Body of pancreas (tissue), 4 donors: ENCODE measurements at regions not wholly inside any gene's neighbourhood (a gene's known extent, or its start where the extent isn't known, plus 50 kb on each side); places are given as distances from the start of the nearest gene placed in this dataset.

Experiments
- POLR2A ChIP-seq, 3 donors: fragments of 450-650 bp; IDR thresholded peaks; one replicate each; pipeline ENCODE4 v1.6.1; 2016; ENCODE audit warnings: antibody characterized with exemption in 3 of 3, mild to moderate bottlenecking in 2 of 3
- TF ChIP-seq, protein P1 (sequence below), 7 experiments: fragments of 450-650 bp in 4 of 7; fragments of 200-600 bp in 3 of 7; sonication (generic) in 3 of 7; IDR thresholded peaks; one replicate each; pipeline ENCODE4 v1.5.1; 2016 to 2019; ENCODE audit warnings: antibody characterized with exemption in 7 of 7

DNA sequence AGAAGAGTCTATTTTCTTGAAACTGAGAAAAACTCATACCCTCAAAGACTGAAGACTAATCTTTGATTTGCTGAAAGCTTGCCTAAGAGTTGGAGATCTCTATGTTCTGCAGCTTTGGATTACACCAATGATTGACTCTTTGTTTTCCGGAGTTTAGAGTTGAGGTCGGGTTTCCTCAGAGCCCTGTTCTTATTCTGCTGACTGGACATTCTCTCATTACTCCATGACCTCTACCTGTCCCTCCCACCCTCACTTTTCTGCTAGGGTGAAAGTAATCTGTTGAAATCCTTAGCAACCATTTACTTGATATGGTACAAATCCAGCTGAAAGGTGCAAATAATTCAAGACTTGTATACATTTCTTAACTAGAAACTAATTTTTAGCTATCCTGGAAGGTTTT, 421.5 kb upstream of the FRG1 start:
- TF ChIP-seq, protein P1, sequence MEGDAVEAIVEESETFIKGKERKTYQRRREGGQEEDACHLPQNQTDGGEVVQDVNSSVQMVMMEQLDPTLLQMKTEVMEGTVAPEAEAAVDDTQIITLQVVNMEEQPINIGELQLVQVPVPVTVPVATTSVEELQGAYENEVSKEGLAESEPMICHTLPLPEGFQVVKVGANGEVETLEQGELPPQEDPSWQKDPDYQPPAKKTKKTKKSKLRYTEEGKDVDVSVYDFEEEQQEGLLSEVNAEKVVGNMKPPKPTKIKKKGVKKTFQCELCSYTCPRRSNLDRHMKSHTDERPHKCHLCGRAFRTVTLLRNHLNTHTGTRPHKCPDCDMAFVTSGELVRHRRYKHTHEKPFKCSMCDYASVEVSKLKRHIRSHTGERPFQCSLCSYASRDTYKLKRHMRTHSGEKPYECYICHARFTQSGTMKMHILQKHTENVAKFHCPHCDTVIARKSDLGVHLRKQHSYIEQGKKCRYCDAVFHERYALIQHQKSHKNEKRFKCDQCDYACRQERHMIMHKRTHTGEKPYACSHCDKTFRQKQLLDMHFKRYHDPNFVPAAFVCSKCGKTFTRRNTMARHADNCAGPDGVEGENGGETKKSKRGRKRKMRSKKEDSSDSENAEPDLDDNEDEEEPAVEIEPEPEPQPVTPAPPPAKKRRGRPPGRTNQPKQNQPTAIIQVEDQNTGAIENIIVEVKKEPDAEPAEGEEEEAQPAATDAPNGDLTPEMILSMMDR (IDR thresholded peaks at IDR 0.05) = no peak
- TF ChIP-seq POLR2A (IDR thresholded peaks at IDR 0.05) = no peak
